Brain microvascular endothelial cell (primary cell): ENCODE measurements at regions not wholly inside any gene's neighbourhood (a gene's known extent, or its start where the extent isn't known, plus 50 kb on each side); places are given as distances from the start of the nearest gene placed in this dataset.

Source experiments
- DNase-seq: peaks from one replicate; pipeline ENCODE4 v3.0.0-alpha.2; 2020
- H3K27ac ChIP-seq: fragments of 250-450 bp; sonication (Bioruptor Pico); 2 replicates; pipeline ENCODE4 v1.5.1; 2020; ENCODE audit warnings: mild to moderate bottlenecking, moderate library complexity
- H3K27me3 ChIP-seq: fragments of 250-450 bp; sonication (Bioruptor Pico); replicated peaks from 2 replicates; pipeline ENCODE4 v1.5.1; 2020; ENCODE audit warnings: mild to moderate bottlenecking
- H3K36me3 ChIP-seq: fragments of 250-450 bp; sonication (Bioruptor Pico); replicated peaks from 2 replicates; pipeline ENCODE4 v1.5.1; 2020; ENCODE audit warnings: mild to moderate bottlenecking
- H3K4me3 ChIP-seq: 2 replicates; pipeline ENCODE4 v1.5.1; 2011; ENCODE audit warnings: low read depth, mild to moderate bottlenecking, control low read depth, low read length, moderate library complexity
- CTCF ChIP-seq: IDR thresholded peaks from 2 replicates; pipeline ENCODE4 v1.5.1; 2011; ENCODE audit warnings: low read depth, mild to moderate bottlenecking, moderate library complexity, low read length, control low read depth, inconsistent platforms; ENCODE audit errors: missing control alignments
- in situ Hi-C: cut with HindIII; loops from 2 replicates; pipeline ENCODE4 v1.10.0; 2017; ENCODE audit warnings: low sequenced_read_pairs, low pct_ligation_motif_present

GRCh38 chr4:101599620-101600019 is 190.9 kb upstream of the BANK1 start:
- Histone ChIP-seq H3K27ac (no peak overlapping the region), H3K4me3 (no peak overlapping the region), H3K27me3 (no peaks in the 10 kb centered on the region), H3K36me3 (no peaks in the 10 kb centered on the region)
- TF ChIP-seq CTCF: no peak
- in situ Hi-C loops: no loop called here
- peak; percentile 25 for DNase-seq

GRCh38 chr4:101596781-101597552 is 193.6 kb upstream of the BANK1 start:
- H3K27me3 ChIP-seq: no peaks in the 10 kb centered on the region
- DNase-seq: no peak
- H3K4me3 ChIP-seq: no peak overlapping the region
- in situ Hi-C loops: no loop called here
- H3K27ac ChIP-seq: no peak overlapping the region
- H3K36me3 ChIP-seq: no peaks in the 10 kb centered on the region
- TF ChIP-seq CTCF: peak; percentile 38

- Histone ChIP-seq H3K36me3 (no peaks in the 10 kb centered on the region), H3K27ac (no peak overlapping the region), H3K4me3 (no peak overlapping the region), H3K27me3 (no peaks in the 10 kb centered on the region)
- DNase-seq: no peak
- TF ChIP-seq CTCF: no peak
- in situ Hi-C loops: no loop called here
Observed at GRCh38 chr4:101594588-101594987, 195.9 kb upstream of the BANK1 start.

GRCh38 chr4:101593666-101594065 is 196.9 kb upstream of the BANK1 start:
- no peaks in the 10 kb centered on the region for H3K27me3 ChIP-seq
- DNase-seq: no peak
- H3K27ac ChIP-seq: no peak overlapping the region
- in situ Hi-C loops: no loop called here
- H3K4me3 ChIP-seq: no peak overlapping the region
- TF ChIP-seq CTCF: no peak
- no peaks in the 10 kb centered on the region for H3K36me3 ChIP-seq

GRCh38 chr4:101584306-101584705 is 206.2 kb upstream of the BANK1 start:
- no peaks in the 10 kb centered on the region for H3K36me3 ChIP-seq
- no peak overlapping the region for H3K4me3 ChIP-seq
- in situ Hi-C loops: no loop called here
- no peaks in the 10 kb centered on the region for H3K27me3 ChIP-seq
- DNase-seq: no peak
- H3K27ac ChIP-seq: no peak overlapping the region
- TF ChIP-seq CTCF: no peak

- no peak for TF ChIP-seq CTCF
- Histone ChIP-seq H3K4me3 (no peak overlapping the region), H3K36me3 (no peaks in the 10 kb centered on the region), H3K27ac (no peak overlapping the region), H3K27me3 (no peaks in the 10 kb centered on the region)
- in situ Hi-C loops: no loop called here
- no peak for DNase-seq
Observed at GRCh38 chr4:101563126-101563525, 215.8 kb upstream of the PPP3CA start.
